ENCODE measurements at regions not wholly inside any gene's neighbourhood (a gene's known extent, or its start where the extent isn't known, plus 50 kb on each side); places are given as distances from the start of the nearest gene placed in this dataset.

DNA sequence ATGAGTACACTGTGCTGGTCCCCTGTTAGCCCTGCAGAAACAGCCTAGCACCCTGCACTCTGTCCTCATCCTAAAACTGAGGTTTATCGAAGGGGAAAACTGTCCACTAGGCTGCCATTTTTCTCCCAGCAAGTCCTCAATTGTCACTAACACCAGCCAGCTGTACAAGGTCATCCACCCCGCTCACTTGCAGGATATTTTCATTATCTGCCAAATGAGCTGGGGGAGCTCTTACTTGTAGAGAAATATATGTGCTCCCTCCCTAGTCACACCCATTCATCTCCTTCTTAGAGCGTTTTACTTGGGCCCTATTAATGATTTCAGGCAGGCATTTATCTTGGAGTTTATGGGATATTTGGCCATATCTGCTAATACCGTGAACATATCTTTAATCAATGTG lies 413.5 kb upstream of the NFE2L3 start:
- TF ChIP-seq CTCF (IDR thresholded peaks at IDR 0.05) (no peak), POLR2A (IDR thresholded peaks at IDR 0.05) (no peak)

All from Peyer's patch (tissue), 4 donors.